HG02798 (cell line): ENCODE measurements at regions not wholly inside any gene's neighbourhood (a gene's known extent, or its start where the extent isn't known, plus 50 kb on each side); places are given as distances from the start of the nearest gene placed in this dataset.

Source experiments
- ATAC-seq: cut with Tn5 transposase; IDR thresholded peaks from one replicate; pipeline ENCODE4 v1.9.1; 2021; ENCODE audit warnings: mild to moderate bottlenecking; ENCODE audit not compliant: unreplicated experiment, poor library complexity

DNA sequence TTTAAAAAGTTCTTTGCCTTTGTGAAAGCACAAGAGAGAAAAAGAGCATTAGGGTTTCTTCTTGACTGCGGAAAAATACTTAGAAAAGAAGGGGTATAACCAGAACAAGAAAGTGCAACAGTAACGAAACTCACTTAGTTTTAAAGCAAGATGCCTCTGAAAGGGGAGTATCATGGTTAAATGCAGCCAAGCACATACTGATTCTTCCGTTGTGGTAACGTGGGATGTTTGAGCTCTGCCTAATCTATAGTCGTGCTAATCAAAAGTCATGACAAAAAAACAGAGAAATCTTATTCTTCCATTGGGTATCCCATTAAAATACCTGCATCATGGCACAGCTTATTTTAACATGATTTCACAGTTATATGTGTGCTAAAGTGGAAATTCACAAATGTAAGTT, 187.8 kb upstream of the LRFN5 start:
- ATAC-seq = no peak

- no peak for ATAC-seq
These were observed 196.9 kb upstream of the LRFN5 start for GRCh38 chr14:41409806-41410205.

GRCh38 chr14:41404126-41404525, 202.6 kb upstream of the LRFN5 start:
- no peak for ATAC-seq

DNA sequence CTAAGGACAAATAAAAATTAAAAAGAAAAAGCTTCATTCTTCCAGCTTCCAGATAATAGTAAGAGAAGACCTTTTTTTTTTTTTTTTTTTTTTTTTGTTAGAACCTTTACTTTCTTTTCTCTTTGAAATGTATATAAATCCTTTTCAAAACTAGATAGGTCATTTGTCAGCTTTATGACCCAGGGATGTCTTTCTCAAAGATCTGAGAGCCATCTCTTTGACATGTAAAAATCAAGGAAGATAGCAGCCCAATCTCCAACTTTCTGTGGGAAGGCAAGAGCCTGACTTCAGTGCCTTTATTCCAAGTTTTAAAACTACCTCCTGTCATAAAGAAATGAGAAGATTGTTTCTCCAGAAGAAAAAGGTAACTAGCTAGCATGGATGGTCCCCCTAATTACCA, 203.3 kb upstream of the LRFN5 start:
- no peak for ATAC-seq

GRCh38 chr14:41397926-41398325, 208.8 kb upstream of the LRFN5 start:
- no peak for ATAC-seq

GRCh38 chr14:41393512-41393911, 213.2 kb upstream of the LRFN5 start:
- ATAC-seq = no peak

GRCh38 chr14:41392226-41392625, 214.4 kb upstream of the LRFN5 start:
- no peak for ATAC-seq

DNA sequence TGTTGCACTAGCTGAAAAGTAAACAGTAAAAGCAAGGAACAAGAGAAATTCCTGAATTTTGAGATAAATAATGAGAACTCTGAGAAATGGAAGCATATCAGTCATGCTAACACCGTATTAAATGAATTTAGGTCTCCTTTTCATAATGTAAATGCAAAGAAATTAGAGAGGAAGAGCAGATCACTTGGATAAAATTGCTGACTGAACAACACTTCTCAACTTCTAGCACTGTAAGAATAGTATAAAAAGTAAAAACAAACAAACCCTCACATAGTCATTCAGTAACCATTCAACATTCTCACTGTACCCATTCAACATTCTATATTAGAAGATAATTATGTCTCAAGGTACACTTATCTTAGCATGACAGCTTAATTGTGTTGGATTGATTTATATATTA, 217.3 kb upstream of the LRFN5 start:
- no peak for ATAC-seq

DNA sequence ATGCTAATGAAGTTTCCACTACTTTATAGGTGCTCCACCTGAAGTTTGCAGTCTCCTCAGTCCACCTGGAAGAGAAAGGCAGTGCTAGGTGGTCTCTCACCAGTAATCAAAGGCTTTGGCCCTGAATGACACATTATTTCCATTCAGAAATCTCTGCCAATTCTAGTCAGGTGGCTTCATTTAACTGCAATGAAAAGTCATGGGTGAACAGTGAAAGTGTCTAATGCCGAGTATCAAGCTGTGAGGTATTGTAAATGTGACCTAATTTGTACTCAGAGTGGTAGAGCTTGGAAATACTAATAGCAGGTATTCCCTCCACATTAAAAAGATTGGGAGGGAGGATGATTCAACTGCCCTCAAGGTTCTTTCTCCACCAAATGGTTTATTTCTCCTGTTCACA, 220.9 kb upstream of the LRFN5 start:
- ATAC-seq = no peak

DNA sequence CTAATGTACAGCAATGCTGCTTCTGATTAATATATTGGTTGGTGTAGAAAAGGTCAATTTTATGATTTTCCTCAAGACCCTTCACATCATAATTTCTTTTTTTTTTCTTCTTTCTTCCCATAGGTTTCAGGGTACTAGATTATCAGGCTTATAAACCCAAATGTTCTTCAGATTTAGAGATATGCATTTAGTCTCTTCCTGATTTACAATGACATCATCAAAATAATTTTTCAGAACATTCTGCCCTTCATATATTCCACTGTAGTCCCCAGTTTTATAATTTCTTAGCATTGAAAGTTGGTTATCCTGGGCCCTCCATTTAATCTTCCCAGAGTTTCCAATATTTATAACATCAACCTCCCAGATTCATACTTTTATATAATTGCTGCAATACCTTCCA, 226.7 kb upstream of the LRFN5 start:
- ATAC-seq = no peak

- no peak for ATAC-seq
These were observed 228.2 kb upstream of the LRFN5 start for GRCh38 chr14:41378526-41378925.

DNA sequence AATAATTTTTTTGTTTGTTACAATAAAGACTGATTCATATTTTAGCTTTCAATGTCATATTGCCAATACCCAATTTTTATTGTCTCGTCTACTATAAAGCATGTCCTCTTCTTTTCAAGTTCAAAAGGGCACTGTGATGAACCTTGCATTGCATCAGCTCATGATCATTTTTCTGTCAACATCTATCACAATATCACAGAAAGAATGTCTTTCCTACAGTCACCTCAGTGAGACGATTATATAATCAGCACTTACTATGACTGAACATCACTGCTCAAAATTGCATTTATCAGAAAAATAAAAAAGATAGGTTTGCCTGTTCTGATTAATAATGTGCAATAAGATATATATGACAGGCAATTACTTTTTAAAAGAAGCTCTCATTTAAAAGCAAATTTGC, 228.7 kb upstream of the LRFN5 start:
- no peak for ATAC-seq

- ATAC-seq = no peak
These were observed 232.6 kb upstream of the LRFN5 start for GRCh38 chr14:41374092-41374491.

DNA sequence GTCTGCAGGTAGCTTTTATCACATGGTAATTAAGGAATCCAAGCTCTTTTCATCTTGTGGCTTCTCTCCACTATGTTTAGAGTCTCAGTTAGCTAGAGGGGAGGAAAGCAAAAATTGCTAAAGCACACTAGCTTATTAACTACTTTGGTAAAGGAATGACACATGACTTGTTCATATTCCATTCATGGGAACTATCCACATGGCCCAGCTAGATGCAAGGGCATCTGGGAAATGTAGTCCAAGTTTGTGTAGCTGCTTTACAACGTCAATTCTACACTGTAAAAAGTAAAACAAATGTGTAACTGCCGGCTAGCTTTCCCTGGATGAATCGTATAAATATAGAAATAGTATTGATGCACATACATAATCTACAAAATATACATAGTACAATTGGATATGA, 244.5 kb upstream of the LRFN5 start:
- no peak for ATAC-seq

DNA sequence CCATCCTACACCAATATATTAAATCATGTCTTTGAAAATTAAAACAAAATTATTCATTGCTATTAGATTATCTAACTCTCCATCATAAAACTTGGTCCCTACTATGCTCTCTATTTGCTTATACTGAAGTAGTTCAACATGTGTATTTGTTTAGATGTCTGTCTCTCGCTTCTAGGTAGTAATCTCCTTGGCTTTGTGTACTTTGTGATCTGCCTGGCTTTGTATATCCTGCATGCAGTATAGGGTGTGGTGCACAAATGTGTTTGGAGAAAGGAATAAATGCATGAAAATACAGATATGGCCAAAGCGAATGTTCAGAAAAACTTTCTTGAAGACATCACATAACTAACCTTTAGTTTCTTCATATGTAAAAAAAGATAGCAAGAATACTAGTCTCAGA, 246.6 kb upstream of the LRFN5 start:
- no peak for ATAC-seq

DNA sequence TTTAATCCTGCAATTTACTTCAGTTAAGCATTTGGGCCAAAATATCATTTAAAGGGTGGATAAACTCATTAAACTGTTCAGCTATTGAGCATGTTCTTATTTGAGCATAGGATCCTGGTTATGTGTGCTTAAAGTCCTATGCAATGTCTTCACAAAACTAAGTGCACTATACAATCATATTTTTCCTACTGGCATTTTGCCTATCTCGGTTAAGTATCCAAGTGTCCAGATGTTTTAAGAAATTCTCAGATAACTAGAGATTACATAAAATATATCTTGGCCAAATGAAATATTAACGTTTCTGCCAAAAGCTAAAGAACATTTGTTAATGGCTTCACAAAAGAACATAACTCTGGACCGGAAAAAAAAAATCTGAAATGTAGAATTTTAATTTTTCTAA, 250.8 kb upstream of the LRFN5 start:
- ATAC-seq = no peak

DNA sequence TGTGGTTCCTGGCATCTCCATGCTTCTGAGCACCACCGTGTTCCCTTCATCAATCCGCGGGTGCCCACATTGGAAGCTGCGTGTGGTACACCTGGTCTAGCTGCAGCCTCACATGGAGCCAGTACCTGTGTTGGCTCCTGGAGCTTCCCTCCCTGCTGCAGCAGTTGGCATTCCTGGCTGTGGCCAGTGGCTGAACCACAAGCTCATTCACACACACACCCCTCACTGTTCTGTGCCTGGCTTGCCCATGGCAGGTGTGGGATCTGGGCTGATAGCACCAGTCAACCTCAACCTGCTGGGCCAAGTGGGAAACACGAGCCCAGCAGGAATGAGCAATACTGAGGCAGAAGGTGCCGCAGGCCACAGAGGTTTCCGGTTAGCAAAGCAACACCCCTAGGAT, 256.2 kb upstream of the LRFN5 start:
- no peak for ATAC-seq

- no peak for ATAC-seq
These were observed 257.3 kb upstream of the LRFN5 start for GRCh38 chr14:41349289-41349910.

GRCh38 chr14:41343857-41344256, 262.8 kb upstream of the LRFN5 start:
- no peak for ATAC-seq

DNA sequence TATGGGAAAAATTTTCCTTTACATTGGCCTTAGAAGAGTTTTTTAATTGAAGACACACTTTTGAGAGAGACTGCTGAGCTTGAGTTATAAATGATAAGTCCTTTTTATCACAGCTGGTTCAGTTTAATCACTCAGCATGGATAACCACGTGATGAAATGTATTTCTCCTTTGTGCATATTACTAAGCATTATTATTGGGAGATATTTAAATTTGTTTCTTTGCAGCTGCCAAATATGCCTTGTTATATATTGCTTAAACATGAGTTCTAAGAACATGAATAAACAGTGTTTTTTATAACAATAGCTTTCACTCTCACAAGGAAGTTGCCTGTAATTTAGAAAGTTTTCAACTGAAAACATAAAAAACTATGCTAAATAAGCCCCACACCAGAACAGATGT, 293.5 kb upstream of the LRFN5 start:
- ATAC-seq = no peak

GRCh38 chr14:41303506-41303905, 303.2 kb upstream of the LRFN5 start:
- ATAC-seq = no peak

DNA sequence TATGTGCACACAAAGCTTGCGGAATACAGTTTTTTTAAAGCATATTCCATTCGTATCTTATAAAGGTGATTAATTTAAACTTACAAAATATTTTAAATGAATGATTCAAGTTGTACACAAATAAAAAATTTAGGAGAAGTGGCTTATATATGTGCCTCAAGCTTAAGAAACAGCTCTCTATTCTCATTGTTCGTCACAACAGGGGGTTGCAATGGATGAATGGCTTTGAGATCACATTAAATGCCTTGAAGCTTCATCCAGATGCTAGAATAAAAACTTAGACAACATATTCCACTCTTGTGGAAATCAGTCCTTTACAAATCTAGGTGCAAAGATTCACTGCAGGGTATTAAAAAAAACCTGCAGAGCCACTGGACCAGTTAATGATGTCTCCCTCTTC, 303.9 kb upstream of the LRFN5 start:
- no peak for ATAC-seq

GRCh38 chr14:41299924-41300323, 306.8 kb upstream of the LRFN5 start:
- no peak for ATAC-seq
